T-helper 1 cell treated with Interleukin-12 subunit alpha and Interleukin-12 subunit beta and Interleukin-4 antibody, amounts not matched to agents 30 ng/mL and 1 ng/mL, for 36 hours (primary cell): ENCODE measurements at regions not wholly inside any gene's neighbourhood (a gene's known extent, or its start where the extent isn't known, plus 50 kb on each side); places are given as distances from the start of the nearest gene placed in this dataset.
"Not testable (repeated sequence)": the region's sequence is repeated elsewhere in the genome, so short reads cannot be mapped to it uniquely, and the experiment has no call there.

Source experiments
- intact Hi-C: fragments of 100-400 bp; cut with micrococcal nuclease; formaldehyde crosslinking; loops from one replicate; pipeline ENCODE4 v1.15.1; 2024

GRCh38 chr10:50688183-50688582, 51.6 kb upstream of the ASAH2B start:
- intact Hi-C loops = not testable (repeated sequence)

GRCh38 chr10:50684365-50684764, 55.4 kb upstream of the ASAH2B start:
- intact Hi-C loops = not testable (repeated sequence)

- intact Hi-C loops = not testable (repeated sequence)
These were observed 56.5 kb upstream of the ASAH2B start for GRCh38 chr10:50683198-50683751.

GRCh38 chr10:50680606-50681005, 56.9 kb upstream of the SGMS1 start:
- intact Hi-C loops = not testable (repeated sequence)

GRCh38 chr10:50679149-50679548, 55.4 kb upstream of the SGMS1 start:
- intact Hi-C loops = loop anchor here (10.0 kb wide), 1 partner anchor 46 kb away; no protein-coding TSS in a partner anchor

- intact Hi-C loops = loop anchor here (10.0 kb wide), 1 partner anchor 49 kb away; no protein-coding TSS in a partner anchor
These were observed 51.8 kb upstream of the SGMS1 start for GRCh38 chr10:50675555-50675954.

GRCh38 chr10:50674469-50675254, 50.9 kb upstream of the SGMS1 start:
- intact Hi-C loops = loop anchor here (10.0 kb wide), 1 partner anchor 50 kb away; no protein-coding TSS in a partner anchor
